Right cardiac atrium (tissue), 5 donors: ENCODE measurements at regions not wholly inside any gene's neighbourhood (a gene's known extent, or its start where the extent isn't known, plus 50 kb on each side); places are given as distances from the start of the nearest gene placed in this dataset.

Experiments used
- ATAC-seq, 2 donors: fragments of 200-7000 bp; cut with Tn5 transposase; one replicate each; pipeline versions ENCODE4 v1.8.0 to v1.9.1; 2020; ENCODE audit warnings: moderate library complexity in 2 of 2, mild to moderate bottlenecking in 1 of 2
- DNase-seq, 3 donors: peaks; one replicate each; pipeline ENCODE4 v3.0.0-alpha.2; 2020
- H3K27ac ChIP-seq: one replicate; pipeline ENCODE4 v1.5.1; 2013; ENCODE audit warnings: mild to moderate bottlenecking, low read length, control low read depth, moderate library complexity
- H3K27me3 ChIP-seq: one replicate; pipeline ENCODE4 v1.6.1; 2013; ENCODE audit not compliant: control insufficient read depth, insufficient read depth
- H3K4me1 ChIP-seq: one replicate; pipeline ENCODE4 v1.6.1; 2013; ENCODE audit warnings: low read length; ENCODE audit not compliant: control insufficient read depth, insufficient read depth
- H3K4me3 ChIP-seq: one replicate; pipeline ENCODE4 v1.5.1; 2013; ENCODE audit warnings: low read length, control low read depth
- H3K9me3 ChIP-seq: one replicate; pipeline ENCODE4 v1.6.1; 2013; ENCODE audit warnings: low read length; ENCODE audit not compliant: control insufficient read depth
- WGBS: extraction: QIAGEN DNeasy Blood & Tissue Kit; methylation state at CpG from one replicate; pipeline ENCODE4 v1.1.7; 2013; 5-methylcytosine and 5-hydroxymethylcytosine counted together
- intact Hi-C, 4 donors: fragments of 100-400 bp; cut with DNase I; formaldehyde crosslinking; loops; one replicate each; pipeline versions ENCODE4 v1.11.0 to v1.14.0; 2022 to 2023
- donor health status: healthy with polysubstance abuse.
- donor health status: DM: no; HTN: yes; CAD: no.
- donor health status: DM: no; HTN: no; CAD: no.
- donor health status: DM: no; HTN: yes; CAD: no; lungs with severe emphysema.
- donor health status: DM: yes; HTN: yes; CAD: no.

GRCh38 chr6:50277774-50278173 is 228.0 kb upstream of the DEFB112 start:
- ATAC-seq: no peak
- intact Hi-C loops: no loop called here
- DNase-seq: no peak
- Histone ChIP-seq H3K4me3 (no peak overlapping the region), H3K27ac (no peak overlapping the region), H3K9me3 (no peaks in the 10 kb centered on the region), H3K27me3 (no peaks in the 10 kb centered on the region), H3K4me1 (no peaks in the 10 kb centered on the region)
- WGBS: 43% methylated on average over 2 of the region's 2 CpGs

- no peak overlapping the region for H3K4me3 ChIP-seq
- H3K4me1 ChIP-seq: no peaks in the 10 kb centered on the region
- WGBS: 5% methylated on average over 2 of the region's 2 CpGs
- DNase-seq: no peak
- intact Hi-C loops: no loop called here
- H3K27me3 ChIP-seq: no peaks in the 10 kb centered on the region
- H3K27ac ChIP-seq: no peak overlapping the region
- no peaks in the 10 kb centered on the region for H3K9me3 ChIP-seq
- ATAC-seq: no peak
These were observed 228.9 kb upstream of the DEFB112 start for GRCh38 chr6:50278663-50279062.

GRCh38 chr6:50285735-50286134 is 236.0 kb upstream of the DEFB112 start:
- ATAC-seq (no peak), DNase-seq (no peak)
- Histone ChIP-seq H3K9me3 (no peaks in the 10 kb centered on the region), H3K4me1 (no peaks in the 10 kb centered on the region), H3K4me3 (no peak overlapping the region), H3K27ac (no peak overlapping the region), H3K27me3 (no peaks in the 10 kb centered on the region)
- WGBS: 69% methylated on average over 2 of the region's 2 CpGs
- intact Hi-C loops: no loop called here

GRCh38 chr6:50288241-50288640 is 238.5 kb upstream of the DEFB112 start:
- Histone ChIP-seq H3K27ac (no peak overlapping the region), H3K4me3 (no peak overlapping the region), H3K9me3 (no peaks in the 10 kb centered on the region), H3K27me3 (no peaks in the 10 kb centered on the region), H3K4me1 (no peaks in the 10 kb centered on the region)
- intact Hi-C loops: no loop called here
- ATAC-seq (no peak), DNase-seq (no peak)
- 39% methylated on average over 1 of the region's 1 CpG for WGBS

GRCh38 chr6:50288881-50289280 is 239.2 kb upstream of the DEFB112 start:
- no peak for ATAC-seq
- Histone ChIP-seq H3K27ac (no peak overlapping the region), H3K9me3 (no peaks in the 10 kb centered on the region), H3K27me3 (no peaks in the 10 kb centered on the region), H3K4me3 (no peak overlapping the region), H3K4me1 (no peaks in the 10 kb centered on the region)
- intact Hi-C loops: no loop called here
- DNase-seq: no peak
- 79% methylated on average over 3 of the region's 3 CpGs for whole genome bisulfite sequencing

GRCh38 chr6:50289366-50289765 is 239.6 kb upstream of the DEFB112 start:
- Histone ChIP-seq H3K4me3 (no peak overlapping the region), H3K9me3 (no peaks in the 10 kb centered on the region), H3K27ac (no peak overlapping the region), H3K4me1 (no peaks in the 10 kb centered on the region), H3K27me3 (no peaks in the 10 kb centered on the region)
- 68% methylated on average over 1 of the region's 1 CpG for WGBS
- intact Hi-C loops: no loop called here
- ATAC-seq (no peak), DNase-seq (no peak)

GRCh38 chr6:50301307-50301706 is 251.6 kb upstream of the DEFB112 start:
- DNase-seq (no peak), ATAC-seq (no peak)
- Histone ChIP-seq H3K4me3 (no peak overlapping the region), H3K9me3 (no peaks in the 10 kb centered on the region), H3K4me1 (no peaks in the 10 kb centered on the region), H3K27ac (no peak overlapping the region), H3K27me3 (no peaks in the 10 kb centered on the region)
- intact Hi-C loops: no loop called here
- 67% methylated on average over 2 of the region's 2 CpGs for WGBS

- DNase-seq (no peak), ATAC-seq (no peak)
- Histone ChIP-seq H3K4me3 (no peak overlapping the region), H3K4me1 (no peaks in the 10 kb centered on the region), H3K9me3 (no peaks in the 10 kb centered on the region), H3K27ac (no peak overlapping the region), H3K27me3 (no peaks in the 10 kb centered on the region)
- intact Hi-C loops: no loop called here
These were observed 255.9 kb upstream of the DEFB112 start for GRCh38 chr6:50305660-50306059.

GRCh38 chr6:50318536-50318935 is 268.8 kb upstream of the DEFB112 start:
- no peak for DNase-seq
- H3K27me3 ChIP-seq: no peaks in the 10 kb centered on the region
- no peak overlapping the region for H3K4me3 ChIP-seq
- no peak for ATAC-seq
- no peak overlapping the region for H3K27ac ChIP-seq
- H3K4me1 ChIP-seq: no peaks in the 10 kb centered on the region
- H3K9me3 ChIP-seq: no peaks in the 10 kb centered on the region
- intact Hi-C loops: no loop called here

GRCh38 chr6:50330347-50330746 is 280.6 kb upstream of the DEFB112 start:
- Histone ChIP-seq H3K27ac (no peak overlapping the region), H3K27me3 (no peaks in the 10 kb centered on the region), H3K4me3 (no peak overlapping the region), H3K9me3 (no peaks in the 10 kb centered on the region), H3K4me1 (no peaks in the 10 kb centered on the region)
- no peak for ATAC-seq
- no peak for DNase-seq
- WGBS: 81% methylated on average over 2 of the region's 2 CpGs
- intact Hi-C loops: no loop called here

- Histone ChIP-seq H3K27me3 (no peaks in the 10 kb centered on the region), H3K4me1 (no peaks in the 10 kb centered on the region), H3K9me3 (no peaks in the 10 kb centered on the region), H3K4me3 (no peak overlapping the region), H3K27ac (no peak overlapping the region)
- WGBS: 85% methylated on average over 3 of the region's 3 CpGs
- DNase-seq: no peak
- ATAC-seq: no peak
- intact Hi-C loops: no loop called here
These were observed 281.2 kb upstream of the DEFB112 start for GRCh38 chr6:50330963-50331362.

GRCh38 chr6:50333696-50334095 is 284.0 kb upstream of the DEFB112 start:
- WGBS: 88% methylated on average over 4 of the region's 4 CpGs
- Histone ChIP-seq H3K27me3 (no peaks in the 10 kb centered on the region), H3K4me1 (no peaks in the 10 kb centered on the region), H3K27ac (no peak overlapping the region), H3K4me3 (no peak overlapping the region), H3K9me3 (no peaks in the 10 kb centered on the region)
- DNase-seq (no peak), ATAC-seq (no peak)
- intact Hi-C loops: no loop called here
